Left forelimb (tissue), 1 donor: ENCODE measurements at regions not wholly inside any gene's neighbourhood (a gene's known extent, or its start where the extent isn't known, plus 50 kb on each side); places are given as distances from the start of the nearest gene placed in this dataset.

Experiments
- DNase-seq: peaks from one replicate; pipeline ENCODE4 v3.0.0-alpha.2; 2018; ENCODE audit warnings: low spot score

- DNase-seq = no peak
These were observed 94.6 kb downstream of the HAPSTR1 start for GRCh38 chr16:9186061-9186460.

- DNase-seq = no peak
These were observed 97.3 kb downstream of the HAPSTR1 start for GRCh38 chr16:9188721-9189120.

GRCh38 chr16:9191274-9191850, 99.9 kb downstream of the HAPSTR1 start:
- DNase-seq = no peak

- DNase-seq = no peak
These were observed 101.3 kb downstream of the HAPSTR1 start for GRCh38 chr16:9192746-9193145.

DNA sequence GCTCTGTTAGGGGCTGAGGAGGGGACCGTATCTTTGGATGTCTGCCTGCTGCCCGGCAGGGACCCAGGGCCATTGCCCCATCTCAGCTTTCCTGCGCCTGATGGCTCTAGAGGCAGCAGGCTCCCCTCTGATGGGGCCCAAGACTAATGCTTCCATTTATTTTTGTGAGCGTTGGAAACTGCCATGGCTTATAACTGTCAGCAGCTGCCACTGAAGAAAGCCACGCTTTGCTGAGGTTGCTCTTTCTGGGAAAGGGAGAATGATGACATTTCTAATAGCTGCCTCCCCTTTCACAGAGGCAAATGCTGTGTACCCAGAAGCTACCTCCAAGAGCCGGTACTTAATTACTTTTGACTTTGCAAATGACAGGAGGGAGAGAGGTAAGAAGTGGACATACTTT, 103.8 kb downstream of the HAPSTR1 start:
- DNase-seq = no peak

DNA sequence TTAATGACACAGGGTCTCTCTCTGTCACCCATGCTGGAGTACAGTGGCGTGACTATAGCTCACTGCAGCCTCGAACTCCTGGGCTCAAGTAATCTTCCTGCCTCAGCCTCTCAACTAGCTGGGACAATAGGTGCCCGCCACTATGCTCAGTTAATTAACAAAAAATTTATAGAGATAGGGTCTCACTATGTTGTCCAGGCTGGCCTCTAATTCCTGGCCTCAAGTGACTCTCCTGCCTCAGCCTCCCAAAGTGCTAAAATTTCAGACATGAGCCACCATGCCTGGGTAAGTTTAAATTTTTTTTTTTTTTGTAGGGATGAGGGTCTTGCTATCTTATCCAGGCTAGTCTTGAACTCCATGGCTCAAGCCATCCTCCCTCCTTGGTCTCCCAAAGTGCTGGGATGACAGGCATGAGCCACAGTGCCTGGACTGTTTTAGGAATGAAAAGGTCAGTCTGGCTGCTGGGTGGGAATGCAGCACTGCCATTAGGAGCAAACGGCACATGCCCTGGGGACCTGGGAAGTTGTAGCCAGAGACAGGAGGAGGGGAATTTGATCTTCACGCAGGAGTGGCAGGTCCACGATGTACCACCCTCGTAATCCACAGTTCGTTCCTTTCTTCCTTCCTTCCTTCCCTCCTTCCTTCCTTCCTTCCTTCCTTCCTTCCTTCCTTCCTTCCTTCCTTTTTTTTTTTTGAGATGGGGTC, 106.7 kb downstream of the HAPSTR1 start:
- no peak for DNase-seq

DNA sequence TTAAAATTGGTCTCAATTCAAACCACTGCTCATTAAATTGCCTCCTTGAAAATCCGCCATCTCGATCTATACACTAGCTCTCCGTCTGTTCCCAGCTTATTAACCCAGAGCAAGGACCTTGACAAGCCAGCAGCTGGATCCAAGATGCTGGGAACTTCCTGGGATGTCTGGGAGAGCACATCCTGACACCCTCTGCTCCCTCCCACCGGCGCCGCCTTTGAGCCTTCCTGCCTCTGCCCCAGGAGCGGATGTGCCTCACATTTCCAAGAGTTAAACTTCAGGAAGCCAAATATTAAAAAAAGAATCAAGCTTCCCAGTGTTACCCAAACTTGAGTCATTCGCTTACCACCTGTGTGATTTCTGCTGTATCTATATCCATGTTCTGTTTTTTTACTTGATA, 107.9 kb downstream of the HAPSTR1 start:
- no peak for DNase-seq

DNA sequence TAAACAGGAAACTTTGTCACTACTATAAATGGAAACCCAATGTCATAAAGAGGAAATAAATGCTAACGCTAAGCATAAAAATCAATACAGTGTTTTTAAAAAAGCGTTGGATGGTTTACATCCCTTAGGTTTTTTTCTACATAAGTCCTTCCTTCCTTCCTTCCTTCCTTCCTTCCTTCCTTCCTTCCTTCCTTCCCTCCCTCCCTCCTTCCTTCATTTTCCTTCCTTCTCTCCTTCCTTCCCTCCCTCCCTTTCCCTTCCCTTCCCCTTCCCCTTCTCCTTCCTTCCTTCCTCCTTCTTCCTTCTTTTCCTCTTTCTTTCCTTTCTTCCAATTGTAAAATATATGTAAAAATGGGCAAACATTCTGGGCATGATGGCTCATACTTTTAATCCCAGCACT, 108.3 kb downstream of the HAPSTR1 start:
- no peak for DNase-seq

GRCh38 chr16:9203956-9204355, 112.5 kb downstream of the HAPSTR1 start:
- DNase-seq = no peak

DNA sequence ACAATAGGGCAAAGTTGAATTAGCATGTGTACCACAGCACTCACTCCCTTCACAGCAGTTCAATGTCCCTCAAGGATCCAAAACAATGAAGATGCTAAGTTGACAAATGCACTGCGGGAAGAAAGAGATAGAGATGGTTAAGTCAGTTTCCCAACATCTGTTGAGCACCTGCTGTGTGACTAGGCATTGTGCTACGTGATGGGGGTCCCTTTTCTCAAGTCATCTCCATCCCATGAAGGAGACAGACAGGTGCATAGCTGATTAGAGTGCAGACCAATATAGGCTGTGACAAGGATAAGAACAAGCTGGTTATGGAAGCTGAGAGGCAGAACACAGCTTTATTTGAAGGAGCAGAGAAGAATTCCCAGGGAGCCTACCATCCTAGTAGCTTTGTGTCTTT, 114.2 kb downstream of the HAPSTR1 start:
- no peak for DNase-seq

DNA sequence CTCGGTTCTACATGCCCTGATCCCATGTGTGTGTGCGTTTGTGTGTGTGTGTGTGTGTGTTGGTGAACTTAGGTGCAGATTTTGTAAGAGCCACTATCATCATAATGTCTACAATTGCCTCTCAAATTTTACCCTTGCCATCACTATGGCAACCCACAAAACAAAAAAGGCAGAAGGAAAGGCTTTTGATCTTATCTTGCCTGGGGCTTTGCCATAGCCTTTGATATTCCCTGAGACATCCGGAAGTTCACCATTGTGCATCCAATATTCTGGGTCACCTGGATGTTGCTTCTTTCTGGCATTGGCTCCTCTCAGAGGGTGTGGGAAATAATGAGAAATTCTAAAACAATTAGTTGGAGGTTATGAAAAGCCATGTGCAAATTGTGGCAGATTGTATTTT, 114.7 kb downstream of the HAPSTR1 start:
- DNase-seq = no peak

- DNase-seq = no peak
These were observed 121.2 kb downstream of the HAPSTR1 start for GRCh38 chr16:9212621-9213020.

DNA sequence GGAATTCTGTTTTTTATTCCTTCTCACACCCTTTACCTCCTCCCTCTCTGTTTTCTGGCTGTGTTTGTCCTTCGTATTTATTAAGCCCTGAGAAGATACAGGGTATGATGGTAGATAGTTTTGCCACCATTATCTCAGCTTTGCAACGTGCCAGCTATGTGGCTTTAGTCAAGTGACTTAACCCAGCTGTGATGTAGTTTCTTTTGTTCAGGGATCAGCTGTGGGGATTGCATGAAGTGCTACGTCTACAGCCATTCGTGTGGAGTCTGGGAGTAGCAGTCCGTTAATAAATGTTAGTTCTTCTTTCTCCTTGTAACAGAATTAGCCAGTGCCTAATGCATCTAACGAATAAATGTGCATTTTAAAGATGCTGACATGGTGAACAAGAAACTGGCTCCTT, 128.4 kb downstream of the HAPSTR1 start:
- DNase-seq = no peak

GRCh38 chr16:9225527-9226316, 134.3 kb downstream of the HAPSTR1 start:
- DNase-seq = no peak

DNA sequence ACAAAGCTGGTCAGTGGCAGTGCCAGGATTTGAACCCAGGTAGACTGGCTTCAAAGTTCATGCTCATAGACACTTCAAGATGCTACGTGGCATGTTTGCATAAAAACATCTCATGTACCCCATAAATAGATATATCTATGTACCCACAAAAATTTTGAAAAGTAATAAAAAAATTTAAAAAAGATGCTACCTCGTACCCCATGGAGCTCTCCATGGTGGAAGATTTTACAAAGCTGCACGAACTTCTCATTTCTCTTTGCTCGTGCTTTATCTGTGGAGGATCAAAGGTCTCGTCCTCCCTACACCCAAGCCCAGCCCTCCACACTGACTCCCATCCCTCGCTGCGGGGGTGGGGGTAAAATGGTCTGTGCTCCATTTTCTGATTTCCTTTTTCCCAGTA, 135.5 kb downstream of the HAPSTR1 start:
- no peak for DNase-seq

DNA sequence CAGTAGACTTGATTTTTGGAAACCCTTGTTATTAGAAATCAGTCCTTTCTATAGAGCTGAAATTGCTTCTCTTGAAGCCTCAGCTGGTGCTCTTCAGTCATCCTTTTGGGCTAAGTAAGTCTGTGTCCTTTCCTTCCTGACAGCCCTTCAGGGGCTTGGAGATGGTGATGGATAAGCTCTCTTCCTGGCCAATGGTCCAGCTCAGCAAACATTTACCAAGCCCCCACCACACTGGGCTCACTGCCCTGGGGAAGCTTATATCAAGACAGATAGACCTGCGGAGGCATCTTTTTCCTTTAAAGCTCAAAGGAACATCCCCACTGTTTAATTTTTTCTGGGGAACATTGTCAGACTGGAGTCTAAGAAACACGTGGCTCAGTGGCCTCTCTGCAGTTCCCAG, 139.6 kb downstream of the HAPSTR1 start:
- DNase-seq = no peak

GRCh38 chr16:9232102-9232770, 140.8 kb downstream of the HAPSTR1 start:
- DNase-seq = no peak

DNA sequence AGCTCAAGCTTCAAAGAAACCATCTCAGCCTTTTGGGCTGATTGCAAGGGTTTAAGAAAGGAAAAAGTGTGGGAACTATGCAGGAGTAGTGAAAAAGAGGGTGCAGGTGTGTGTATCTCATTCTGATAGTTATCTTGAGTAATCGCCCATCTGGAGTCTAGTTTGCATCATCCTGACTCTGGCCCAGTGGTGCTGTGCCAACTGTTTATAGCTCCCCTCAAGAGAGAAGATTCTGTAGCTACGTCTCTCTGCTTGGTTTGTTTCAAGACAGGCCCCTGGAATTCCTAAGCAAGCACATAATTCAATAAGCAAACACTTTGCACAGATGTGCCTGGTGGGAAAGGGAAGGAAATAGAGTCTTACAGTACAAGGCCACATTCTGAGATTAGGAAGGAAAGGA, 144.4 kb downstream of the HAPSTR1 start:
- DNase-seq = no peak

DNA sequence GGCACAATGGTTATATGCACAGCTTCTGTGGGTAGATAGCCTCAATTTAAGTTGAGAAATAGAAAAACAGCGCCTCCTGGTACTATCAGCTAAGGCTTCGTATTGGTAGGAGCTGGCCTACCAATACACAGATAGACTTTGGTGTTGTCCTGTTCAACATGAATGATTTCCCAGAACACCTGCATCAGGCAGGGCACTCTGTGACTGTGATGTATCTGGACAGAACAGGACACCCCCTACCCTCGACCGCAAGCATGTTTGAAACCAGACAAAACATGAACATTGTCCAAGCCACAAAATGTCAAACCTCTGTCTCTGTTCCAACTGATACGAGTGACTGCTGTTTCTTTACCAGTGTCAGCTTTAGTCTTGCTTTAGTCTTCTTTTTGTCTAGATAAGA, 144.9 kb downstream of the HAPSTR1 start:
- DNase-seq = no peak

- no peak for DNase-seq
These were observed 146.9 kb downstream of the HAPSTR1 start for GRCh38 chr16:9238346-9238745.

- DNase-seq = no peak
These were observed 149.7 kb downstream of the HAPSTR1 start for GRCh38 chr16:9241177-9241576.

- DNase-seq = no peak
These were observed 156.7 kb downstream of the HAPSTR1 start for GRCh38 chr16:9248162-9248561.

GRCh38 chr16:9249534-9249933, 158.1 kb downstream of the HAPSTR1 start:
- DNase-seq = no peak
